Stimulated activated memory B cell treated with anti-CD40 and anti-IgM and Interleukin-4, amounts not matched to agents 10 μg/mL and 1 μg/mL and 100 μg/mL, for 72 hours (primary cell): ENCODE measurements at regions not wholly inside any gene's neighbourhood (a gene's known extent, or its start where the extent isn't known, plus 50 kb on each side); places are given as distances from the start of the nearest gene placed in this dataset.

Experiments
- ATAC-seq: fragments of 150-1000 bp; cut with Tn5 transposase; 2 replicates; pipeline ENCODE4 v1.10.0; 2021
- H3K27ac Mint-ChIP-seq: one replicate; pipeline ENCODE4 v1.8.0; 2022; ENCODE audit warnings: mild to moderate bottlenecking, mixed read lengths
- H3K27me3 Mint-ChIP-seq: one replicate; pipeline ENCODE4 v1.8.0; 2022; ENCODE audit warnings: mixed read lengths
- H3K36me3 Mint-ChIP-seq: one replicate; pipeline ENCODE4 v1.8.0; 2022; ENCODE audit warnings: mixed read lengths
- H3K4me1 Mint-ChIP-seq: one replicate; pipeline ENCODE4 v1.8.0; 2022; ENCODE audit warnings: mixed read lengths
- H3K4me3 Mint-ChIP-seq: one replicate; pipeline ENCODE4 v1.8.0; 2022; ENCODE audit warnings: mild to moderate bottlenecking, moderate library complexity, mixed read lengths
- H3K9me3 Mint-ChIP-seq: one replicate; pipeline ENCODE4 v1.8.0; 2022; ENCODE audit warnings: mixed read lengths

GRCh38 chr6:138012682-138013081 lies 94.5 kb downstream of the PERP start:
- H3K4me3 Mint-ChIP-seq, result no peak overlapping the region
- H3K36me3 Mint-ChIP-seq, result no peaks in the 10 kb centered on the region
- no peak for ATAC-seq
- no peaks in the 10 kb centered on the region for H3K9me3 Mint-ChIP-seq
- H3K4me1 Mint-ChIP-seq, result no peaks in the 10 kb centered on the region
- no peaks in the 10 kb centered on the region for H3K27me3 Mint-ChIP-seq
- H3K27ac Mint-ChIP-seq, result no peak overlapping the region

GRCh38 chr6:138013959-138014358 lies 93.3 kb downstream of the PERP start:
- H3K9me3 Mint-ChIP-seq, result no peaks in the 10 kb centered on the region
- no peak for ATAC-seq

GRCh38 chr6:138017166-138017757 lies 90.0 kb downstream of the PERP start:
- Mint-ChIP-seq H3K9me3 (no peaks in the 10 kb centered on the region), H3K27ac (no peak overlapping the region), H3K27me3 (peaks cover 20% of the 10 kb centered on the region), H3K4me3 (no peak overlapping the region), H3K4me1 (no peaks in the 10 kb centered on the region), H3K36me3 (no peaks in the 10 kb centered on the region)
- ATAC-seq, result no peak

More at GRCh38 chr6:138013959-138014358, 93.3 kb downstream of the PERP start:
- H3K27ac Mint-ChIP-seq, result no peak overlapping the region
- H3K36me3 Mint-ChIP-seq, result no peaks in the 10 kb centered on the region
- H3K27me3 Mint-ChIP-seq, result peaks cover 2% of the 10 kb centered on the region
- H3K4me1 Mint-ChIP-seq, result no peaks in the 10 kb centered on the region
- H3K4me3 Mint-ChIP-seq, result no peak overlapping the region

GRCh38 chr6:138018297-138018696 lies 88.9 kb downstream of the PERP start:
- no peak for ATAC-seq
- Mint-ChIP-seq H3K4me1 (no peaks in the 10 kb centered on the region), H3K4me3 (no peak overlapping the region), H3K9me3 (no peaks in the 10 kb centered on the region), H3K27ac (no peak overlapping the region), H3K27me3 (peaks cover 20% of the 10 kb centered on the region), H3K36me3 (no peaks in the 10 kb centered on the region)

GRCh38 chr6:138025528-138025978 lies 81.7 kb downstream of the PERP start:
- Mint-ChIP-seq H3K27me3 (peaks cover 14% of the 10 kb centered on the region), H3K9me3 (no peaks in the 10 kb centered on the region), H3K4me3 (no peak overlapping the region), H3K4me1 (no peaks in the 10 kb centered on the region), H3K36me3 (no peaks in the 10 kb centered on the region), H3K27ac (no peak overlapping the region)
- peak; percentile 29 for ATAC-seq

GRCh38 chr6:138026342-138026741 lies 80.9 kb downstream of the PERP start:
- ATAC-seq, result no peak
- Mint-ChIP-seq H3K9me3 (no peaks in the 10 kb centered on the region), H3K27ac (no peak overlapping the region), H3K36me3 (no peaks in the 10 kb centered on the region), H3K27me3 (peaks cover 8% of the 10 kb centered on the region), H3K4me3 (no peak overlapping the region), H3K4me1 (no peaks in the 10 kb centered on the region)

GRCh38 chr6:138028893-138029292 lies 78.3 kb downstream of the PERP start:
- H3K36me3 Mint-ChIP-seq, result no peaks in the 10 kb centered on the region
- no peaks in the 10 kb centered on the region for H3K4me1 Mint-ChIP-seq

GRCh38 chr6:138030872-138031271 lies 76.3 kb downstream of the PERP start:
- H3K9me3 Mint-ChIP-seq, result no peaks in the 10 kb centered on the region
- no peaks in the 10 kb centered on the region for H3K4me1 Mint-ChIP-seq
- no peak overlapping the region for H3K4me3 Mint-ChIP-seq
- peaks cover 8% of the 10 kb centered on the region for H3K27me3 Mint-ChIP-seq
- H3K27ac Mint-ChIP-seq, result no peak overlapping the region
- H3K36me3 Mint-ChIP-seq, result no peaks in the 10 kb centered on the region
- no peak for ATAC-seq

More at GRCh38 chr6:138028893-138029292, 78.3 kb downstream of the PERP start:
- ATAC-seq, result no peak
- Mint-ChIP-seq H3K4me3 (no peak overlapping the region), H3K9me3 (no peaks in the 10 kb centered on the region), H3K27ac (no peak overlapping the region), H3K27me3 (peaks cover 5% of the 10 kb centered on the region)

- no peaks in the 10 kb centered on the region for H3K36me3 Mint-ChIP-seq
- no peak for ATAC-seq
- H3K27me3 Mint-ChIP-seq, result peaks cover 8% of the 10 kb centered on the region
- no peak overlapping the region for H3K27ac Mint-ChIP-seq
- no peaks in the 10 kb centered on the region for H3K9me3 Mint-ChIP-seq
- H3K4me1 Mint-ChIP-seq, result no peaks in the 10 kb centered on the region
- H3K4me3 Mint-ChIP-seq, result no peak overlapping the region
Observed at GRCh38 chr6:138031417-138031816, 75.8 kb downstream of the PERP start.

- no peaks in the 10 kb centered on the region for H3K9me3 Mint-ChIP-seq
- H3K4me3 Mint-ChIP-seq, result no peak overlapping the region
- H3K36me3 Mint-ChIP-seq, result no peaks in the 10 kb centered on the region
- no peak overlapping the region for H3K27ac Mint-ChIP-seq
- no peak for ATAC-seq
- no peaks in the 10 kb centered on the region for H3K4me1 Mint-ChIP-seq
- peaks cover 8% of the 10 kb centered on the region for H3K27me3 Mint-ChIP-seq
Observed at GRCh38 chr6:138031850-138032249, 75.4 kb downstream of the PERP start.

GRCh38 chr6:138032571-138032970 lies 74.6 kb downstream of the PERP start:
- no peak overlapping the region for H3K27ac Mint-ChIP-seq
- no peaks in the 10 kb centered on the region for H3K9me3 Mint-ChIP-seq
- H3K27me3 Mint-ChIP-seq, result peaks cover 8% of the 10 kb centered on the region
- ATAC-seq, result no peak
- H3K36me3 Mint-ChIP-seq, result no peaks in the 10 kb centered on the region
- H3K4me3 Mint-ChIP-seq, result no peak overlapping the region
- no peaks in the 10 kb centered on the region for H3K4me1 Mint-ChIP-seq

- Mint-ChIP-seq H3K9me3 (no peaks in the 10 kb centered on the region), H3K4me1 (no peaks in the 10 kb centered on the region), H3K27ac (no peak overlapping the region), H3K36me3 (no peaks in the 10 kb centered on the region), H3K27me3 (peaks cover 8% of the 10 kb centered on the region), H3K4me3 (no peak overlapping the region)
- no peak for ATAC-seq
Observed at GRCh38 chr6:138034229-138034628, 73.0 kb downstream of the PERP start.

GRCh38 chr6:138035070-138035469 lies 72.1 kb downstream of the PERP start:
- H3K27ac Mint-ChIP-seq, result no peak overlapping the region
- no peak for ATAC-seq
- peaks cover 8% of the 10 kb centered on the region for H3K27me3 Mint-ChIP-seq
- H3K9me3 Mint-ChIP-seq, result no peaks in the 10 kb centered on the region
- H3K4me3 Mint-ChIP-seq, result no peak overlapping the region
- no peaks in the 10 kb centered on the region for H3K36me3 Mint-ChIP-seq
- H3K4me1 Mint-ChIP-seq, result no peaks in the 10 kb centered on the region

GRCh38 chr6:138036111-138036510 lies 71.1 kb downstream of the PERP start:
- H3K36me3 Mint-ChIP-seq, result no peaks in the 10 kb centered on the region
- H3K9me3 Mint-ChIP-seq, result no peaks in the 10 kb centered on the region
- ATAC-seq, result no peak
- no peak overlapping the region for H3K27ac Mint-ChIP-seq
- no peak overlapping the region for H3K4me3 Mint-ChIP-seq
- peaks cover 8% of the 10 kb centered on the region for H3K27me3 Mint-ChIP-seq
- no peaks in the 10 kb centered on the region for H3K4me1 Mint-ChIP-seq

GRCh38 chr6:138037009-138037504 lies 70.2 kb downstream of the PERP start:
- Mint-ChIP-seq H3K27ac (no peak overlapping the region), H3K9me3 (no peaks in the 10 kb centered on the region), H3K4me3 (no peak overlapping the region), H3K4me1 (no peaks in the 10 kb centered on the region), H3K27me3 (peaks cover 8% of the 10 kb centered on the region), H3K36me3 (no peaks in the 10 kb centered on the region)
- no peak for ATAC-seq

GRCh38 chr6:138038142-138038870 lies 68.9 kb downstream of the PERP start:
- Mint-ChIP-seq H3K9me3 (peaks cover 3% of the 10 kb centered on the region), H3K4me3 (no peak overlapping the region), H3K36me3 (no peaks in the 10 kb centered on the region), H3K4me1 (no peaks in the 10 kb centered on the region), H3K27me3 (peaks cover 8% of the 10 kb centered on the region), H3K27ac (no peak overlapping the region)
- no peak for ATAC-seq
